GM12872 (cell line): ENCODE measurements at regions not wholly inside any gene's neighbourhood (a gene's known extent, or its start where the extent isn't known, plus 50 kb on each side); places are given as distances from the start of the nearest gene placed in this dataset.

ENCODE experiments used
- CTCF ChIP-seq: IDR thresholded peaks from 3 replicates; pipeline ENCODE4 v1.5.1; 2011; ENCODE audit warnings: low read depth, mild to moderate bottlenecking, low read length, moderate library complexity; ENCODE audit not compliant: insufficient read depth

- TF ChIP-seq CTCF = no peak
These were observed 149.1 kb upstream of the IMPG1 start for GRCh38 chr6:76221525-76221924.

DNA sequence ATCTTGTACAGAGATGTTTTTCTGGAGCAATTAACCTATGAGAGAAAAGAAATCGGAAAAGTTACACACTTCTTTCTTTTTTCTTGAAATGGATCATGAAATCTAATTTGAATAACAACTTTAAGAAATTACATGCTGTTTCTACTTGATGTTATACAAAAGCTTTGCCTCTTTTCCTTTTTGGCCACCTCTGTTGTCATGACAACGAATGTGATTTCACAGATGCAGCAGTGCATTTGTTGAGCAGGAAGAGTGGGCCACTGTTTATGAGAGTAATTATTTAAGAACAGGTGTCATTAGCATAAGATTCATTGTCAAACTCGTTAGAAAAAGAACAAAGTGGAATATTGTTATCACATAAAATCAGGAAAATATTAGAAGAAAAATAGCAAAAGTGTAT lies 148.3 kb upstream of the IMPG1 start:
- TF ChIP-seq CTCF = no peak

DNA sequence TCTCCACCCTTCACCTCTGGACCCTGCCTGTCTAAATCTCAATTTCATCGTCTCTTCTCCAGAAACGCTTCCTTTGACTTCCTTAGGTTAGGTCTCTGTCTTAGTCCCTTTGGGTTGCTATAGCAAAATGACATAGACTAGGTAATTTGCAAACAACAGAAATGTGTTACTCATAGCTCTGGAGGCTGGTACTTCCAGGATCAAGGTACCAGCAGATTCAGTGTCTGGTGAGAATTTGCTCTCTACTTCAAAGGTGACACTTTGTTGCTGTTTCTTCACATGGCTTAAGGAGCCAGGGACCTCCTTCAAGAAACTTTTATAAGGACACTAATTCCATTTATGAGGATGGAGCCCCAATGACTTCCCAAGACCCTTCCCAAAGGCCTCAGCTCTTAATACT lies 145.1 kb upstream of the IMPG1 start:
- TF ChIP-seq CTCF = no peak

DNA sequence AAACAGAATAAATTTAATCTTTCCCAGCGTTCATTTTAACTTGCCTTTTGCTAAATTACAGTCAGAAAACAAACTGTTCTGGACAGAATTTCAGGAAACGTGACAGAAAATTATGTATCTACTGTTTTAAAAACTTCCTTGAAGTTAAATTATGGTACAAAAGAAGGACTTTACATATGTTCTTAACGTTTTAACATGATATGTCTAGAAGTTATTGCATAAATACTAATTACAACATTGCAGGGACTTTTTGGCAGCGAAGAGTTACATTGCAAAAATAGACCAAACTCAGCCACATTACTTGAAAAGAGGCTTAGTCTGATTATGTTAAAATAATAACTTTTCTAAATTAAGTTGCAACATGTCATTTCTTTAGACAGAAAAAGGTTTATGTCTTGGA lies 142.1 kb upstream of the IMPG1 start:
- TF ChIP-seq CTCF = no peak

DNA sequence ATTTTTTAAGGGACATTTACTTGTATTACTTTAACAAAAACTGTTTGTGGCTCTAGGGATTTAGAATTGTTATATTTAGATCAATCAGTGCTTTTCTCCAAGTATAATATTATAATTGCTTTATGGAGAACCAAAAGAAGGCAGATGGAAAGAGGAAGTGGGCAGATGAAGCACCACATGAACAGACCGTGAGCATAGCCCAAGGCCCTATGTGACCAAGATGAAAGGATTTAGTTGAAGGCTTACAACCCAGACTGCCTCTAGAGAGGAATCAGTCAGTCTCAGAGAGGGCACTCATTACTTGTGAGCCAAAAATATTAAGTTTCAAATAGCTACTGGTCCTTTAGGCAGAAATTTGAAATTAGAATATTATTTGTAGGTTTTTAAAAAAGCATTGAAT lies 102.3 kb upstream of the IMPG1 start:
- no peak for TF ChIP-seq CTCF

DNA sequence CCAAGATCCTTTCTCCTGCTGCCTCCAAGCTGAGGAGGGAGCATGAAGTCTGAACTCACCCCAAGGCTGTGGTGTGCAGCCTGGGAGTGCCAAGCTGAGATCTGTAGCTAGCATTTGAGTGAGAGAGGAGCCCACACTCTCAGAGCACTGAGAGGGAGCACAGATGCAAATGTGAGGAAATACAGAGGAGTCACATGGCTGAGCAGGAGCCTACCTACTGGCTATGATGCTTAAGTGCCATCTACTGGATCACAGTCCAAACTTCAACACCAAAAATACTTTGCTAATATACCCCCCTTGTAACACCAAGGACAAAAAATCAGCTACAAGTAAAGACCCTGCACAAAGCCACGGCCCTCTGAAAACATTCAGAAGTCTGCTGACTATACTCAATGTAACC lies 94.4 kb upstream of the IMPG1 start:
- no peak for TF ChIP-seq CTCF

- TF ChIP-seq CTCF = no peak
These were observed 93.8 kb upstream of the IMPG1 start for GRCh38 chr6:76166297-76166696.
